Stomach (tissue), 8 donors: ENCODE measurements at regions not wholly inside any gene's neighbourhood (a gene's known extent, or its start where the extent isn't known, plus 50 kb on each side); places are given as distances from the start of the nearest gene placed in this dataset.
A peak's percentile ranks its signal among the peaks of the same experiment; 100 is the strongest.

ENCODE experiments used
- DNase-seq, 2 donors: peaks; one replicate each; pipeline versions ENCODE4 v3.0.0 to v3.0.0-alpha.2; 2013 to 2019
- H3K27ac ChIP-seq, 5 donors: fragments of 200-600 bp in 4 of 5; sonication (generic) in 4 of 5; one replicate each; pipeline ENCODE4 v1.5.1; 2013 to 2019; ENCODE audit warnings: mild to moderate bottlenecking in 1 of 5, moderate library complexity in 1 of 5
- H3K27me3 ChIP-seq, 3 donors: fragments of 200-600 bp; sonication (generic); one replicate each; pipeline ENCODE4 v1.5.1; 2017 to 2019; ENCODE audit warnings: mixed run types in 1 of 3
- H3K36me3 ChIP-seq, 4 donors: fragments of 200-600 bp; sonication (generic); 1 replicate in 3 of 4; 2 replicates in 1 of 4; pipeline ENCODE4 v1.5.1; 2016 to 2019
- H3K4me1 ChIP-seq, 4 donors: fragments of 200-600 bp; sonication (generic); one replicate each; pipeline ENCODE4 v1.5.1; 2016 to 2019
- H3K4me3 ChIP-seq, 4 donors: fragments of 200-600 bp; sonication (generic) in 3 of 4; one replicate each; pipeline ENCODE4 v1.5.1; 2016 to 2019; ENCODE audit warnings: mild to moderate bottlenecking in 1 of 4
- H3K9me3 ChIP-seq, 4 donors: fragments of 200-600 bp; sonication (generic); one replicate each; pipeline ENCODE4 v1.5.1; 2016 to 2019
- EP300 ChIP-seq: sonication (generic); formaldehyde crosslinking; IDR thresholded peaks from one replicate; pipeline ENCODE4 v1.6.1; 2017; ENCODE audit warnings: antibody characterized with exemption
- POLR2A ChIP-seq, 4 donors: fragments of 450-650 bp; IDR thresholded peaks; one replicate each; pipeline ENCODE4 v1.6.1; 2016; ENCODE audit warnings: antibody characterized with exemption in 4 of 4, control low read depth in 2 of 4, mild to moderate bottlenecking in 1 of 4, moderate library complexity in 1 of 4
- POLR2AphosphoS5 ChIP-seq, 3 donors: sonication (generic); formaldehyde crosslinking; IDR thresholded peaks; one replicate each; pipeline ENCODE4 v1.6.1; 2016; ENCODE audit warnings: antibody characterized with exemption in 3 of 3
- WGBS, 5 donors: extraction: QIAGEN DNeasy Blood & Tissue Kit in 3 of 5; methylation state at CpG; one replicate each; pipeline versions ENCODE4 v1.1.5 to v1.1.7; 2013 to 2018; 5-methylcytosine and 5-hydroxymethylcytosine counted together
- intact Hi-C: fragments of 100-400 bp; cut with DNase I; formaldehyde crosslinking; loops from one replicate; pipeline ENCODE4 v1.15.1; 2023; ENCODE audit warnings: low total_unique reads
- TF ChIP-seq, protein P1 (sequence below), 7 experiments: fragments of 450-650 bp in 4 of 7; fragments of 200-600 bp in 3 of 7; sonication (generic) in 3 of 7; IDR thresholded peaks; one replicate each; pipeline ENCODE4 v1.5.1; 2016 to 2019; ENCODE audit warnings: antibody characterized with exemption in 7 of 7, control low read depth in 2 of 7, mild to moderate bottlenecking in 1 of 7
- donor health status: healthy with polysubstance abuse.
- donor health status: Bipolar disorder and iron deficiency.
- donor health status: healthy.

DNA sequence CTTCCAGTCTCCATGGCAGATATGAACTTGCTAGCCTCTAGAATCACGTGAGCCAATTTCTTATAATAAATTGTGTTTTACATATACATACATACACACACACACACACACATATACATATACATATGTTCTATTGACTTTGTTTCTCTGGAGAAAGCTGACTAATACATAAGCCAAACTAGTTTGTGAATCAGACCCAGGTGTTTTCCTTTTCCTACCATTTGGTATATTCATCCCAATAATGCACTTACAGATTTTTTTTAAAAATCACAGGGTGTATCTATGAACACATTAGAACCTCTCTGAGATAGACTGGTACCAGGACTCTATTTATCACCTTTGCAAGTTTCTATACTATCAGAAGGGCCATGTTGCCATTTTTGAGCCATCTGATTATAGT is 122.9 kb upstream of the KCNH8 start:
- no peaks in the 10 kb centered on the region for H3K36me3 ChIP-seq
- H3K27ac ChIP-seq: no peak overlapping the region
- no peak overlapping the region for H3K4me3 ChIP-seq
- no peak for DNase-seq
- intact Hi-C loops: no loop called here
- WGBS, 5 donors: 71 to 91% (median 85%) methylated on average over 1 of the region's 1 CpG
- no peaks in the 10 kb centered on the region for H3K27me3 ChIP-seq
- TF ChIP-seq, protein P1, sequence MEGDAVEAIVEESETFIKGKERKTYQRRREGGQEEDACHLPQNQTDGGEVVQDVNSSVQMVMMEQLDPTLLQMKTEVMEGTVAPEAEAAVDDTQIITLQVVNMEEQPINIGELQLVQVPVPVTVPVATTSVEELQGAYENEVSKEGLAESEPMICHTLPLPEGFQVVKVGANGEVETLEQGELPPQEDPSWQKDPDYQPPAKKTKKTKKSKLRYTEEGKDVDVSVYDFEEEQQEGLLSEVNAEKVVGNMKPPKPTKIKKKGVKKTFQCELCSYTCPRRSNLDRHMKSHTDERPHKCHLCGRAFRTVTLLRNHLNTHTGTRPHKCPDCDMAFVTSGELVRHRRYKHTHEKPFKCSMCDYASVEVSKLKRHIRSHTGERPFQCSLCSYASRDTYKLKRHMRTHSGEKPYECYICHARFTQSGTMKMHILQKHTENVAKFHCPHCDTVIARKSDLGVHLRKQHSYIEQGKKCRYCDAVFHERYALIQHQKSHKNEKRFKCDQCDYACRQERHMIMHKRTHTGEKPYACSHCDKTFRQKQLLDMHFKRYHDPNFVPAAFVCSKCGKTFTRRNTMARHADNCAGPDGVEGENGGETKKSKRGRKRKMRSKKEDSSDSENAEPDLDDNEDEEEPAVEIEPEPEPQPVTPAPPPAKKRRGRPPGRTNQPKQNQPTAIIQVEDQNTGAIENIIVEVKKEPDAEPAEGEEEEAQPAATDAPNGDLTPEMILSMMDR (IDR thresholded peaks at IDR 0.05): no peak
- TF ChIP-seq EP300: no peak
- TF ChIP-seq POLR2AphosphoS5 (IDR thresholded peaks at IDR 0.05): no peak
- TF ChIP-seq POLR2A (IDR thresholded peaks at IDR 0.05): no peak
- no peaks in the 10 kb centered on the region for H3K9me3 ChIP-seq
- H3K4me1 ChIP-seq: no peaks in the 10 kb centered on the region

DNA sequence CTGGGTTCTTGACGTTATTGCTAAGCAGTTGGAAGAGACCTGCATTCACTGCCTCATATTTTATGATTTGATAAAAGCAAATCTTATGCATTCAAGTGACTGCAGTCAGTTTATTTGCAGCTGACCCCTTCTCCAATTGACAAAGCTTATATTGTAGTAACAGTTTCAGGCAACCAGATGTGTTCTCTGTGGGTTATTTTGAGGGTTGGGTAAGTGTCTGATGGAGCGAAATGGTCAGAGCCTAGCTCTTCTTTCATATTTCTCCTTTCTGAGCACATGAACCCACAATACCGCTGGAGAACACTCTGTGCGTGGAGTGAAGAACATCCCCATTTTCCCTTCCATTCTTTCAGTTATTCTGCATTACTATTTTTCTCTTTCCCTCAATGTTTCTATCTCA is 125.8 kb upstream of the KCNH8 start:
- Histone ChIP-seq H3K27me3 (no peaks in the 10 kb centered on the region), H3K27ac (no peak overlapping the region), H3K4me1 (no peaks in the 10 kb centered on the region), H3K4me3 (no peak overlapping the region), H3K36me3 (no peaks in the 10 kb centered on the region), H3K9me3 (no peaks in the 10 kb centered on the region)
- DNase-seq: no peak
- 76 to 92% (median 88%) methylated on average over 4 of the region's 4 CpGs for WGBS, 5 donors
- intact Hi-C loops: no loop called here
- TF ChIP-seq POLR2AphosphoS5 (IDR thresholded peaks at IDR 0.05) (no peak), POLR2A (IDR thresholded peaks at IDR 0.05) (no peak), EP300 (no peak)
- TF ChIP-seq, protein P1 (IDR thresholded peaks at IDR 0.05): no peak

DNA sequence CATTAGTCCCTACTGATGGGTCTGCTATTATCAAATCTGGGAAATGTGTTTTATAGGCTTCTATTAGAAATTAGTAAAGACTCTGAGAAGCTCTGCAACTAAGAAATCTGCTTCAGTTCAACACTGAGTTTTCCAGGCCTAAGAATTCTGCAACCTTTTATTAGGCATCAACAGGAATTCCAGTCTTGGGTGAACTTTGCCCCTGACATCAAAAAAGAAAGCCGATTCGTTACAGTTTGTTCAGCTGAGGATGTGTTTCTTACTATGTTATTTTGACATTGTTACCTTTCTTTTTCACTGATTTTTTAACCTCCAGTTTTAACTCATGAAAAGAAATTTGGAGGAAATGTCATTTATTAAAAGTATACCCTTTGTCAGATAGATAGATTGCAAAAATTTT is 131.5 kb upstream of the KCNH8 start:
- intact Hi-C loops: no loop called here
- 46 to 65% (median 52%) methylated on average over 2 of the region's 2 CpGs for WGBS, 5 donors
- no peaks in the 10 kb centered on the region for H3K36me3 ChIP-seq
- no peaks in the 10 kb centered on the region for H3K9me3 ChIP-seq
- H3K27me3 ChIP-seq: no peaks in the 10 kb centered on the region
- no peak for TF ChIP-seq POLR2AphosphoS5 (IDR thresholded peaks at IDR 0.05)
- TF ChIP-seq, protein P1 (IDR thresholded peaks at IDR 0.05): no peak
- no peak for TF ChIP-seq POLR2A (IDR thresholded peaks at IDR 0.05)
- no peak for TF ChIP-seq EP300
- H3K4me1 ChIP-seq: peaks cover 0 to 5% (median 0%) of the 10 kb centered on the region in 4 donors
- no peak for DNase-seq
- no peak overlapping the region for H3K27ac ChIP-seq
- H3K4me3 ChIP-seq: no peak overlapping the region

DNA sequence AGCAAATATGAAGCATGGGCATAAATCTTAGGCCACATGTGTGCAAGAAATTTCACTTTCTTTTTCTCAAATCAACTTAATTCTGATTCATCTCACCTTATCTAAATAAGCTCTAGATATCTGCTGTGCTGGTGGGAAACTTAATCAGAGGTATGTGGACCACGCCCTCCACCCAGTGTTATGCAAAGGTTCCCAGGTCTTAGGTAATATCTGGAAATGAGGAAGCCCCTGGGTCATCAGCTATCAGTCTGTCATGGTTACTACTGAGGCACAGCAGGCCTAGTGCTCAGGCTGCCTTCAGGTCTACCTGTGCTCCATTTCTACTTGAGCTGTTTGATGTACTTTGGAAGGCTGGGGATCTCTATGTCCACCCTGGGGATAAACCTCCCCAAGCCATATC is 134.4 kb upstream of the KCNH8 start:
- DNase-seq: peak; percentile 19 to 46
- Histone ChIP-seq H3K9me3 (no peaks in the 10 kb centered on the region), H3K27ac (no peak overlapping the region), H3K36me3 (no peaks in the 10 kb centered on the region), H3K27me3 (no peaks in the 10 kb centered on the region), H3K4me1 (peaks cover 0 to 5% (median 0%) of the 10 kb centered on the region in 4 donors), H3K4me3 (no peak overlapping the region)
- WGBS, 5 donors: 13 to 53% (median 43%) methylated on average over 1 of the region's 1 CpG
- intact Hi-C loops: no loop called here
- TF ChIP-seq EP300 (no peak), POLR2AphosphoS5 (IDR thresholded peaks at IDR 0.05) (peak in 1 of 3 donors; percentile 39)
- TF ChIP-seq, protein P1 (IDR thresholded peaks at IDR 0.05): no peak
